Medulla oblongata (tissue), 1 donor: ENCODE measurements at regions not wholly inside any gene's neighbourhood (a gene's known extent, or its start where the extent isn't known, plus 50 kb on each side); places are given as distances from the start of the nearest gene placed in this dataset.

ENCODE experiments used
- DNase-seq: peaks from one replicate; pipeline ENCODE4 v3.0.0-alpha.2; 2015; ENCODE audit errors: extremely low spot score

DNA sequence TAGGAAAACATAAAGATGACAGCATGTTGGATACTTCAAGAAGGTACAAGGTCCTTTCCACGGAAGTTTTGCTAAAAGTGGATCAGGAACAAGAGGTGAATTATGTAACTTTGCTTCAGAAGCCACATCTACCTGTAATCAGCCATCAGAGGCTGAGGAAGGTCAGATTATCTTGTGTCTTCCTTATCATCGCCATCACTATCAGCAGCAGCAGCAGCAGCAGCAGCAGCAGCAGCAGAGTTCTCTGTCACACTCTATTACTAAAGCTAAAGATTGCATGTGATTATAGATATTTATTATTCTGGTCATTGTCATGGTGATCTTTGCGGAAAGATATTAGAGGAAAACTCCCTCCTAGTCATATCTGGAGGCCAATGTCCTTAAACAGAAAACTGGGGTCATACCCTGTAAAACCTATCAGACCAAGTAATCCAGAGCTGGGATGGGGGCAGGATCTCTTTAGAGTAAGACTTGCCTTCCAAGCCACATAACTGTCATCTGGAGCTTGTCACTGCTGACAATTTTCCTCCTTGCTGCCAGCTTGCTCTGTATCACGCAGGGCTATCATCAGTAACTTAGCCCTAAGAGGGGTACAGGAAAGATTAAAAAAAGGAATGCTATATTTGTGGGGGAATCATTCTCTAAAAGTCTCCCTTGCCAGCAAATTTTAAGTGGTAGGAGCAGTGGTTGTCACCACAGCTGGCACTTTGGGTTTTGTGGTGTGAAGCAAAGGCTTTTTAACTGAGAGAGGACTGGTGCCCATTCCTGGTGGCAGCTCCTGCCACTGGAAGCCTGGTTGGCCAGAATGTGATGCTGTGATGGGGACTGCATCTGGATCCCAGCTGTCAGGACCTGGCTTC lies 130.9 kb upstream of the RASGRP1 start:
- DNase-seq = no peak

DNA sequence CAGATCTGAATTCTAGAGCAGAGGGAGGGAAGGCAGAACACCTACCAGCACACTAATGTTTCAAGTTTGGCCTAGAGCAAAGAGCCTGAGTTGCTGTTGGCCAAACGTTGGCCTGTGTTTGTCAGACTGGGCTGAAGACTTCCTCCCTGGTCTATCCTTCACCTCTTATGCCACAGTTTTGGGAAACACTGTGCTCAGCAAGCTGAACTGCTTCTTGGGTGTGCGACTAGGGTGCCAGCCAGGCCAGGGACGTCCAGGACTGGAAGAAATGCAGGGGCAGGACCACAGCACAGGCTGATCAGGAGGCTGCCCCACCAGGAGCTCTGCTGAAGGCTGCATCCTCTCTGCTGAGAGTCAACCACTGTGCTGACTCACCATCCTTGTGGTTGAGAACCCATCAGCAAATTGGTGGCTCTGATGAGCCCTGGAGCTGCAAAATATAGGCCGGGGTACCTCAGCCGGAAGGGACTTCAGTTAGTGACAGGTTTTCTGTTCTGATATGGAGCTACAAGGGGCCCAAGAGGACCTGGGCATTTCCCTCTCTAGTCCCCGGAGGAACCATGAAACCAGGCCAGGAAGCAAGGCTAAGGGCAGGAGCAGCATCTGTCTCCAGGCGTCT lies 131.6 kb upstream of the RASGRP1 start:
- DNase-seq = no peak

DNA sequence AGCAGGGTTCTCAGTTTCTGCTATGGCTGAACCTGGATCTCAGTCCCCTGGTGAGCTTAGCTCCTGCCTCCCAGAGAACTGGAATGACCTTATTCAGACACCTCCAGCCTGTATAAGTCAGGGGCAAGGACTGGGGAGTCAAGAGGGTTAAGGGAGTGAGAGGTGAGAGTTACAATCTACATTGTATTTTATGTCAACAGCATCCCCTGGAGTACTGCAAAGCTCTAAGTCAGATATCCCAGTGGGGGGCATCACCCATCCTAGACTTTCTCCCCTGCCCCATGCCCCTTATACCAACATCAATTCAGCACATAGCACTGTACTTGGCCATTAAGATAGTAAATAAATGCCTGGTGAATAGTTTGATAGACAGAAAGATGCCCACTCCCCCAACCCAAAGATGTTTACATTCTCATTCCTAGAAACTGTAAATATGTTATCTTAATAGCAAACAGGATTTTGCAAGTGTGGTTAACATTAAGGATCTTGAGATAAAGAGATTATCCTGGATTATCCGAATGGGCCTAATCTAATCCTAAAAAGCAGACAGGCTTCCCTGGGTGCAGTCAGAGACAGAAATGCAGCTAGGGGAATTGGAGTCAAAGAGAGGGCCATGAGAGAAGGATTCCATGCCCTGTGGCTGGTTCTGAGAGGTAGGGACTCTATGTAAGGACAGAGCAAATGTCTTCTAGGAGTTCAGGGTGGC lies 132.3 kb upstream of the RASGRP1 start:
- DNase-seq = no peak

DNA sequence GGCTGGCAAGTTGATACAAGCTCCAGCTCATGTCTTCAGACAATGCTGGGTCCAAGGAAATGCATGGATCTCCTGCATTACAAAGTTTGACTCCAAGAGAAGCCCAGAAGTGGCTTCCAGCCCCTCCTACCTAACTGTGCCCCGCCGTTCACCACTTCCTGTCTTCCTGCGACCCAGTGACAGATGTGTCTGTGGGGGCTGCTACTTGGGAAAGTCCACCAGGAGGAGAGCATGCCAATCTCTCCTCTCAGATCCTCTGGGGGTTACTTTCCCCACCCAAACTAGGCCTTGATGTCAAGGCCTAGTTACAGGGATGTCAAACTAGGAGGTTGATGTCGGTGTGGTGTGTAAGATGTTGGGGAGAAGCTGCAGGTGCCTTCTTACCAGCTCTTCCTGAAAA lies 133.6 kb upstream of the RASGRP1 start:
- no peak for DNase-seq

DNA sequence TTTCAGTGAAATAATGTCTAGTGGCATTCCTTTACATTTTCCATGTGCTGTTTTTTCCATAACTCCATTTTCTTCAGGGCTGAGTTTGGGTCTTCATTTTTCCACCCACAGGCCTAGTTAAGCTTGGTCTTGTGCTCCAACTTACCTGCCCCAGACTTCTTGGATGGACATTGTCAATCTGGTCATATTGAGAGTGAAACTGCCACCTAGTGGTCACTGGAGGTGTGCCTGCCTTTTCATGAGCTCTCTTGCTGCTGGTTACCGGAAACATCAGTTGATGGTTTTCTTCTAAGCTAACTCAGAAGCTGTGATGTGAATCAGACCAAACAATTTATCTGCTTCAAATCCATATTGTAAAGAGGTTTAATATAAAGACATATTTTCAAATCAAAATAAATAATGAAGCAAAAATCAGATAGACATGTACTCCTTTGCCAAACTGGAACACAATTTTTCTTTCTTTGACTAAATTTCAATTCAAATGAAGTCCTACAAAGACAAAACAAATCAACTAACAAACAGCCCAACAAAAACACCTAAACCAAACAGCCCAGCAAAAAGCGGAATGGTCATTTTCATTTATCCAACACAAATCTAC lies 135.1 kb upstream of the RASGRP1 start:
- DNase-seq = peak; percentile 78

DNA sequence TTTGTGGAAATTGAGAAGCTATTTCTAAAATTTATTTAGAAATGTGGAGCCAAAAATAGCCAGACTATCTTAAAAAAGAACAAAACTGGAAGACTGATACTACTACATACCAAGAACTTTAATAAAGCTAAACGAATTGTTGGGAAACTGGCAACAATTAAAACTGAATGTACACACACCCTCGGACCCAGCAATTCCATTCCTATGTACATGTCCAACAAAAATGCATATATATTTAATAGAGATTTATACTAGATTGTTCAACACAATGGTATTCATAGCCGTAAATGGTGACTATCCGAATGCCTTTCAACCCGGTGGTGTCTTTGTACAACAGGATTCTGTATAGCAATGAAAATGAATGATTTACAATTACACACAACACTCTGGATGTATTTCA lies 136.5 kb upstream of the RASGRP1 start:
- DNase-seq = no peak

DNA sequence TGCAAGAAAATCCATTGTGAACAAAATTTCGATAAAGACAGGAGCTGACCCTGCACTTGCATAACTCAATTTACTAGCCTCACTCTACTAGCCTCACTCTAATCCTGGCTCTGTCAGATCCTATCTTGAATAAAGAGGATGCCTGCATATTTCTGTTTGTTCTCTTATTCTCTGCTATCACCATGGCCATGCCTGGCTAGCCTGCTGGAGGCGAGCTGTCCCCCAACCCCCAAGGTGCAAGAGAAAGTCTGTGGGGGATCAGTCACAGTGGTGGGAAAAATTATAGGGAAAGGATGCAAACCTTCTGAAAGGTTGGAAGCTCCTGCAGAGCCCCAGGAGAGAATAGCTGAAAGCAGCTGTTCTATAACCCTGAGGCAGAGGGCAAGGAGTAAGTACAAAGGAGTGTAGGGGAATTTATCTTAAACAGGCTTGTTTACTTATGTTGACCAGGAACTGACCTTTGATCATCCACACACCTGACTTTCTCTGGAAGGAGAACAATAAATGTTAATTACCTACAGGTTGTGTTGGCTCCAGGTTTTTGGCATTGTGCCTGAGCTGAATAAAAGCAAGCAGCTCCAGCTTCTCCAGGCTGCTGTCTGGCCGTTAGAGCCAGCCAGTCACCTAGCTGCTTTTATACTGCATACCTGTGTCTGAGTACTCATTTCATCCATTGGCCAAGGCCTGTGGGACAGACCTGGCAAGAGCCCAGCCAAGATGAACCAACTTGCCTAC lies 137.7 kb upstream of the RASGRP1 start:
- DNase-seq = no peak

DNA sequence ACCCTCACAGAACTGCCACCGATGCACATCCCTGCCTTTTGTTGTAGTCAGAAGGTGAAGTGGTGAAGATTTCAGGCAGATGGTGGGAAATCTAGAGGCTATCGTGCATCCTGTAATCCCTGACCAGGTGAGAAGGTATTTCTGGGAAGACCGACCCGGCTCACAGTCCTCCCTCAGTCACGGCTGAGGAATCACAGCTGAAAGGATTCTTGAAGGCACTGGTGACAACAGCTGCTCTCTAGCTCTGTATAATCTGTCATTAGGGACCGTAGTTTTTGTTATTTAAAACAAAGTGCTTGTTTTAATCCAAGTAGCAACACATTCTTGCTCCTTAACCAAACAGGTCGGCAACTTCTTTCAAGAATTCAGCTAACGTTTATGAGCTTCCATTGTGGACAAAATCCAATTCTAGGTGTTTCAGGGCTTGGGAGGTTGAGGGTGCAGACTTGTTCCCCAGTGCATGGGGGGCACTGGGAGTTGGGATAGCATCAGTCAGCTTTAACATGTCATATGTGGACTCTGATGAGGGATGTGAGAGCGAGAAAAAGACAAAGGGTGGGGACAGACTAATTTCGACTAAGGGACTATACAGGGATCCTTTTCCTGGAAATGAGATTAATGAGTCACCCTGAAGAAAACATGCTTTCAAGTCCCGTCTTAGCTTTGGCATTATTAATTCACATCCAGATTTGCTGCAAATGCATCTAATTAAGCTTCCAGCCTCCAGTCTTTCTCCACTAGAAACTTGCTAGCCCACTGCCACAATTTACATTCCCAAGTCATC lies 141.0 kb upstream of the RASGRP1 start:
- no peak for DNase-seq

DNA sequence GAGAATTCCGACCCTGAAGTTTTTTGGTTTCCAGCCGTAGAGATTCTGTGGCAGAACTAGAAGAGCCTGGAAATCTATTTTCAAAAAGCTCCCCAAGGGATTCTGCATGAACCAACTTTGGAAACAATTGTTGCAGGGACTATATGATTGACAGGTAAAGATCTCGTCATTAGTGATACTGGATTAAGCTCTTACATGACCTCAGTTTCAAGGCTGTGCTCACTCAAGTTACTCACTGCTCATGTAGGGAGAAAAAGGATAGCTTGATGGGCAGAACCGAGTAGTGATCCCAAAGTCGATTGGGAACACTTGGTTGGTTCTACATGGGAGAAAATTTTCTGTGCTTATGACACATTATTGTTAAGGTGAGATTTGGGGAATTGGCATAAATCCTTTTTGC lies 142.3 kb upstream of the RASGRP1 start:
- DNase-seq = no peak

DNA sequence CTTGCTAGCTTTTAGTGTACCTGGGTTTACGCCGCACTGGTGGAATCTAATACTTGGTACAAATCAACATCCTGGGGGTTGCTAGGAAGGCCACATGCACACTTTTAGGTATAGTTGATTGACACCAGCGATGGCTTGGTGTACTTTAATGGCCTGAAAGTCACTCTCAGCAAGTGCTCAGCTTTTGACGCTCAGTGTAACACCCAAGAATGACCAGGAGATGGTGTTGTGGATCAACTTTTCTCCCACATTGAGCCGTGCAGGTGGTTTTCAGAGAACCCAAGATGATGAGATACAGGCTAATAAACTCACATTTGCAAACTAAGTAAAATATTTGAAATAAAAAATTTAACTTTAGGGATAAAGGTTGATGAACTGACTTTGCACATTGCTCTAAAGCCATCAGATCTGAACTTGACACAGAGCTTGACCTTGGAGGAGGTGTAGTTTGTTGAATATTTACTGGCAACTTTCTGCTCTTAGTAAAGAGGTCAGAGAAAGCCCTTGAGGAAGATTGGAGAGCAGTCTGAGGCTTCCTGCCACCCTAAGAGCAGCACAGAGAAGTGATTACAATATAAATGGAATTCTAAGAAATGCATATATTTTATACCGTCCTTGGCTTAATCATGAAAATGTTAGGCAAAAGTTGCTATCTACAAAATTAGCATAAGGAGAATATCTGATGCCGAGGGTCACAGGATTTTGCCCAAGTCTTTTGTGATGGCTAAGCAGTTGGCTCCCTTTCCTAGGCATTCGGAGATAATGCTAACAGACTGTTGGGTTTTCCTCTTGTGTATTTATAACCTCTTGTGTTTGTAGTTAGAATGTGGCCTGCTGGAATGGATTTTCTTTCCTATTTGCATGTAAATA lies 143.4 kb upstream of the RASGRP1 start:
- peak; percentile 74 for DNase-seq

DNA sequence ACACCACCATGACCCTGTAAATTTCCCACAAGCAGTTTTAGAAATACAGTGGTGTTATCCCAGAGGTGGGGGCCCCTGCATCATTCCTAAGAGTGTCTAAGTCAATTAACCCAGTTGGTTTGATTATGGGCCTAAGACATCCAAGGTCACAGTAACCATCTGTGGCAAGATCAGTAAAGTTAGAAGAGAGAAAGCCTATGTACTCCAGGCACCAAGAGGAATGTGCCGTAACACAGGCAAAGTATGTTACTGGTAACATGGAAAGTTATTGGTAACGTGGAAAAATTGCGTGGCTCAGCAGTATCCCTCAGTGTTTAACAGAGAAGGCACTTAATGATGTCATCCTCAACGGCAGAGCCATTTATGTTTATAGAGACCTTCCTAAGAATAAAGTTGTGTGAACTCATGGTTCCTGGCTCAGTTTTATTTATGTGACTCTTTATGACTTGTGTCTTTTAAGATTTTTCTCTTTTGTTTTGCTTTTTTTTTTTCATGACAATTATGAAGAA lies 144.1 kb upstream of the RASGRP1 start:
- DNase-seq = no peak

DNA sequence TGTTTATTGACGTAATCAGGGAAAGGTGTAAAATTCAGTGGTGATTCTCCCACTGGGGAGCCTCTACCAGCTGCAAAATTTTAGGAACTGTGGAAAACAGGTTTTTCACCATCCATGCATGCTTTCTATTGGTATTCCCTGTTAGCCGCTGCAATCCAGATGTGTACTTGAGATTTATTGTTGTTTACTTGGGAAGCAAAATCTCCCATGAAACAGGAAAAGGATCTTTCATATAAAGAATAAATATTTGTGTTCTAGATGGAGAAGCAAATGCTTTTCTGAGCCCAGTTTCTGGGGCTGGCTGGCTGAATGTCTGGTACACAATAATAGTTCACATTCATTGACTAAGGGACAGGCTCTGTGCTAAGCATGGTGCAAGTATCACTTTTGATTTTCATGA lies 144.6 kb upstream of the RASGRP1 start:
- DNase-seq = no peak

DNA sequence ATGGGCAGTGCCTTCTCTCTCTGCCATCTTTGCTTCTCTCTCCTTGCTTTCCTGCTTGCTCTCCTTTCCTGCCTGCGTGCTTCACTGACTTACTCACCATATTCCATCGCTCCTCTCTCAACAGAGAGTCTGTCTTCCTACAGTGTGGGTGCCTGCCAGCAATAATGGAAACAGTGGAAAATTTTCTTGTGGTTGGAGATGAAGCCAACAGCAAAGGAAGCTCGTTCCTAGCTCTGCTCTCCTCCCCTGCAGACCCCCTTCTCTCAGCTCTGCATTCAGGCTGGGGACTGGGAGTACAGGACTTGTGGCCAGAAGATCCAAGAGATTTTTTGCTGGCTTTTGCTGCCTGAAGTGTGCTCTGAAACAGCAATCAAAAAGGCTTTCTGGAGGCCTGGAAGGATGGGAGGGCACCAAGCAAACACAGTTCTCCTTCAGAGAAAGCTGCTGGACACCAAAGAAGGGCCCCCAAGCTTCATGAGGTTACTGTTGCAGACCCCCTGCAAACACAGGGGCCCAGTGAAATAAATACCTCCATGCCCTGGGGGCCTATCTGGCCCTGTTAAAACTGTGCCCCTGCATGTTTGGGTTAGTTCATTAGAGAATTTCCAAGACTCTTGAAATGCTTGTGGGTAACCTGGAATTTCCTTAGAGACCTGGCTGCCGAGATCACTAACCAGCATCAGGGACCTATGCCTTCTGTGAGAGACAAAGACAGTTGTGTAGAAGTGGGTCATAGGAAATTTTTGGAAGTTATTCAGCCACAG lies 149.9 kb upstream of the RASGRP1 start:
- DNase-seq = no peak

DNA sequence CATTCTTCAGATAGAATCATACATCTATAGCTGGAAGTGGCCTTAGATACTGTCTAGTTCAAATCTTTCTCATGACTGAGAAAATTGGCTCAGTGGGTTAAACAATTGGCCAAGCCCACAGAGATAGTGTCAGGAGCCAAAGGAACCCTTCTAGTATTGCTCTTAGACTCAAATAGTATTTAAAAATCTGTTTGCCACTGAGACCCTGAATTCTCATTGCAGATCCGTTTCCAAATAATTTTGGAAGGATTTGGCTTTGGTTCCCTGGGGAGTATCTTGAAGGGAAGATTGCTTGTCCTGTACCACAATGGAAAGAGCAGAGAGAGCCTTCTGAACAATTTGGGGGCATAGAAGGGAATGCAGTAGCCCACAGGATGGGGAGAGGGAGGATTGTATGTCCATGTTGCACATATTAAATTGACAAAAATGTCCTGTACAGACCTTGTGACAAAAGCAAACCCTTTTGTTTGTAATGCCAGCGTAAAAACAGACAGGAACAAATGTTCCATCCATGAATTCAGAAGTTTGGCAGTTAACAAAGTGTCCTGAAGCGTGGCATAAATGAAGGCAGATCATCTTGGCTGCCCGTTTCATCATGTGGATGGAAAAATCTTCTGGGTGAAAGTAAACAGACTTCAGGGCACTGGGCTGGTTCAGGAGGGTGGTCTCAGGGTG lies 156.4 kb upstream of the RASGRP1 start:
- no peak for DNase-seq

DNA sequence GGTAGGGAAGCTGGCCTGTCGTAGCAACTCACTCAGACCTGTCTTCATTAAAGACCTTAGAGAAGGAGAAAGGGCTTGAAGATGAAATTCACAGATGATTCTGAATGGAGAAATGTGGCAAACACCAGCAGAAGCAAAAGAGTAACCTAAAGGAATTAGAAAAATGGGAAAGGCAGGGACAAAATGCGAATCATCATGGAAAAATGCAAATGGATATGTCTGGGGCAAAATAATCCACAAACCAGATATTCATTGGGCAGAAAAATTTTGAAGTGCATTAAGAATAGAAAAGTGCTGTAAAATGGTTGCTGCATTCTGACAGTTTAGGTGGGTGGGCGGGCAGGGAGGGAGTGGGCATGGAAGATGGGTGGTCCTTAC lies 156.9 kb upstream of the RASGRP1 start:
- DNase-seq = no peak

DNA sequence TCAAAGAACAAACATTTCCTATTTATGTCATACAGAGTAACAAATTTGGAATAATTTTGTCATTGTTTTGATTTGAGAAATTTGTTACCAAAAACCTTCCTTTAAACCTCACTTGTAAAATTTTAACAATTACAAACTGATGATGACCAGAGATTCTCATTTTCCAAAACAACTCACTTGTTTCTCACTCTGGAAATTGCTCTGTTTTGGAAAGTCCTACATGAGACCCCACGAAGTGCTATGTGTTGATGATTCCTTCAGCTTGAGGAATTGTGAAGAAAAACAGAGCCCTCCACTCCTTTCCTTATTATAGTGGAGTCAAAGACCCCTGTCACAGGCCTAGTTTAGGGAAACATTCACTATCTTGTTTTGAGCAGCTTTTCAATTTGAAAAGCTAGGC lies 157.6 kb upstream of the RASGRP1 start:
- DNase-seq = no peak

DNA sequence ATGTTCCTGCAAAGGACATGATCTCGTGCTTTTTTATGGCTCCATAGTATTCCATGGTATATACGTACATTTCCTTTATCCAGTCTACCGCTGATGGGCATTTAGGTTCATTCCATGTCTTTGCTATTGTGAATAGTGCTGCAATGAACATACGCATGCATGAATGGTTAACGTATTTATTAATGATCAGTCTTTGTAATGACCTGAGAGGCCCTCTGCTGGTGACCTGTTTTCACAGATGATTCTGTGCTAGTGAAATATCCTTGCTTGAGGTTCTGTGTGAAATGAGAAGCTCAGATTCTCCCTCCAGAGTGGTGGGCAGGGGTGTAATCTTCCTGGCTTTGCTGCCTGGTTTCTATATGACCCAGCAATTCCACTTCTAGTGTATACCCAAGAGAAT lies 160.2 kb upstream of the RASGRP1 start:
- no peak for DNase-seq

DNA sequence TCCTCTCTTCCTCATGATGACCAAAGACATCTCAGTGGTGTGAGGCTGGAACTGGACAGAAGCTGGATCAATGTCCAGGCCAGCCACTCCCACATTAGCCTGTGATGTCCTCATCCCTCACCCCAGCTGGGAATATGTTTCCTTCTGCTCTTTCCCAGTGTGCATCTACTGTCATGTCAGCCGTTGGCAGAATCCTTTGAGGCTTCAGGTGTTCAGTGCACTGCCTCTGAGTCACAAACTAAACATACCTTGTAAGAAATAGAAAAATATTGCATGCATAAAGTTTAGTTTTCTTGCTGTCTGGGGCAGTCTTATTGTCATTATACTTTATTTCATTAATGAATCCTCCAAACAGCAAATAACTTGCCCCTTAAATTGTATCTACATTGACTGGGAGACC lies 161.6 kb upstream of the RASGRP1 start:
- DNase-seq = no peak

DNA sequence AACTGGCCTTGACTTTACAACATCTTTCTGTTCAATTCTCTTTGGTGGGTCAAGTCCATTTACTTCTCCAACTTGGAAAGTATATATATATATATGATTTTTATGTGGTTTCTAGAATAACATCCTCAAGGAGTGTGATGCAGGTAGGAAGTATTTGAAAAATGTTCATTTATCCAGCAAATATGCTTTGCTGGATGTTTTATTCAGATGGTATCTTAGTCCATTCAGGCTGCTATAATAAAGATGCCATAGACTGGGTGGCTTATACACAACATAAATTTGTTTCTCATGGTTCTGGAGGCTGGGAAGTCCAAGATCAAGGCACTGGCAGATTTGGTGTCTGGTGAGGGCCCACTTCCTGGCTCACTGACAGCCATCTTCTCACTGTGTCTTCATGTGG lies 168.7 kb upstream of the RASGRP1 start:
- DNase-seq = no peak
